MM.1S (cell line): ENCODE measurements at regions not wholly inside any gene's neighbourhood (a gene's known extent, or its start where the extent isn't known, plus 50 kb on each side); places are given as distances from the start of the nearest gene placed in this dataset.

ENCODE experiments used
- CTCF ChIP-seq: fragments of 300-600 bp; sonication (generic); IDR thresholded peaks from 2 replicates; pipeline ENCODE4 v1.5.1; 2016; ENCODE audit warnings: antibody characterized with exemption, low read length, mixed read lengths
- EZH2phosphoT487 ChIP-seq: fragments of 300-600 bp; sonication (generic); IDR thresholded peaks from 2 replicates; pipeline ENCODE4 v1.6.1; 2018; ENCODE audit warnings: antibody characterized with exemption, low read length

GRCh38 chr2:16071865-16072637 lies 131.7 kb downstream of the MYCN start:
- TF ChIP-seq CTCF: no peak
- TF ChIP-seq EZH2phosphoT487: no peak
